Activated T-cell treated with anti-CD3 and anti-CD28 coated beads for 24 hours (primary cell): ENCODE measurements at regions not wholly inside any gene's neighbourhood (a gene's known extent, or its start where the extent isn't known, plus 50 kb on each side); places are given as distances from the start of the nearest gene placed in this dataset.
"Not testable (repeated sequence)": the region's sequence is repeated elsewhere in the genome, so short reads cannot be mapped to it uniquely, and the experiment has no call there.

Source experiments
- DNase-seq: peaks from one replicate; pipeline ENCODE4 v3.0.0-alpha.2; 2020; ENCODE audit warnings: low read depth

GRCh38 chr4:11700751-11701226 lies 272.1 kb upstream of the HS3ST1 start:
- DNase-seq = no peak

- DNase-seq = no peak
These were observed 270.3 kb upstream of the HS3ST1 start for GRCh38 chr4:11698846-11699590.

GRCh38 chr4:11698033-11698432 lies 269.3 kb upstream of the HS3ST1 start:
- DNase-seq = no peak

GRCh38 chr4:11693693-11694092 lies 265.0 kb upstream of the HS3ST1 start:
- DNase-seq = no peak

- DNase-seq = no peak
These were observed 262.5 kb upstream of the HS3ST1 start for GRCh38 chr4:11691236-11691635.

- DNase-seq = no peak
These were observed 259.0 kb upstream of the HS3ST1 start for GRCh38 chr4:11687727-11688126.

GRCh38 chr4:11685481-11685880 lies 256.8 kb upstream of the HS3ST1 start:
- no peak for DNase-seq

GRCh38 chr4:11675051-11675800 lies 246.5 kb upstream of the HS3ST1 start:
- DNase-seq = no peak

GRCh38 chr4:11670304-11670703 lies 241.6 kb upstream of the HS3ST1 start:
- no peak for DNase-seq

- DNase-seq = no peak
These were observed 240.5 kb upstream of the HS3ST1 start for GRCh38 chr4:11669156-11669555.

- DNase-seq = no peak
These were observed 234.4 kb upstream of the HS3ST1 start for GRCh38 chr4:11663114-11663513.

GRCh38 chr4:11650801-11651596 lies 222.3 kb upstream of the HS3ST1 start:
- DNase-seq = no peak

- no peak for DNase-seq
These were observed 218.7 kb upstream of the HS3ST1 start for GRCh38 chr4:11647433-11647832.

- DNase-seq = not testable (repeated sequence)
These were observed 214.4 kb upstream of the HS3ST1 start for GRCh38 chr4:11643081-11643480.

GRCh38 chr4:11640584-11640983 lies 211.9 kb upstream of the HS3ST1 start:
- DNase-seq = no peak

GRCh38 chr4:11636551-11636950 lies 207.9 kb upstream of the HS3ST1 start:
- DNase-seq = no peak

- DNase-seq = no peak
These were observed 207.3 kb upstream of the HS3ST1 start for GRCh38 chr4:11636031-11636430.

GRCh38 chr4:11635342-11635741 lies 206.6 kb upstream of the HS3ST1 start:
- no peak for DNase-seq

GRCh38 chr4:11634283-11634682 lies 205.6 kb upstream of the HS3ST1 start:
- DNase-seq = no peak

- no peak for DNase-seq
These were observed 204.7 kb upstream of the HS3ST1 start for GRCh38 chr4:11633430-11633829.

- DNase-seq = no peak
These were observed 203.8 kb upstream of the HS3ST1 start for GRCh38 chr4:11632483-11632882.

GRCh38 chr4:11632025-11632424 lies 203.3 kb upstream of the HS3ST1 start:
- no peak for DNase-seq

- no peak for DNase-seq
These were observed 202.7 kb upstream of the HS3ST1 start for GRCh38 chr4:11631416-11631815.
